IPS DF 6.9 (cell line): ENCODE measurements at regions not wholly inside any gene's neighbourhood (a gene's known extent, or its start where the extent isn't known, plus 50 kb on each side); places are given as distances from the start of the nearest gene placed in this dataset.

Experiments
- DNase-seq: peaks from one replicate; pipeline ENCODE4 v3.0.0-alpha.2; 2013; ENCODE audit warnings: low read depth, low spot score
- H3K27ac ChIP-seq: one replicate; pipeline ENCODE4 v1.5.1; 2013; ENCODE audit warnings: low read length, control low read depth
- H3K27me3 ChIP-seq: 2 replicates; pipeline ENCODE4 v1.6.1; 2013; ENCODE audit warnings: mild to moderate bottlenecking, low read length; ENCODE audit not compliant: control insufficient read depth, insufficient read depth
- H3K36me3 ChIP-seq: 2 replicates; pipeline ENCODE4 v1.6.1; 2013; ENCODE audit warnings: low read length; ENCODE audit not compliant: control insufficient read depth, insufficient read depth
- H3K4me1 ChIP-seq: 2 replicates; pipeline ENCODE4 v1.6.1; 2013; ENCODE audit warnings: low read length; ENCODE audit not compliant: control insufficient read depth, insufficient read depth
- H3K4me3 ChIP-seq: 2 replicates; pipeline ENCODE4 v1.5.1; 2013; ENCODE audit warnings: mild to moderate bottlenecking, low read length
- H3K9me3 ChIP-seq: 2 replicates; pipeline ENCODE4 v1.6.1; 2013; ENCODE audit warnings: low read length, inconsistent platforms; ENCODE audit not compliant: control insufficient read depth, insufficient read depth
- WGBS: extraction: QIAGEN DNeasy Blood & Tissue Kit; methylation state at CpG from one replicate; pipeline ENCODE4 v1.1.7; 2013; ENCODE audit warnings: mixed read lengths, missing lambda C conversion rate; ENCODE audit not compliant: insufficient read length, insufficient coverage; 5-methylcytosine and 5-hydroxymethylcytosine counted together

DNA sequence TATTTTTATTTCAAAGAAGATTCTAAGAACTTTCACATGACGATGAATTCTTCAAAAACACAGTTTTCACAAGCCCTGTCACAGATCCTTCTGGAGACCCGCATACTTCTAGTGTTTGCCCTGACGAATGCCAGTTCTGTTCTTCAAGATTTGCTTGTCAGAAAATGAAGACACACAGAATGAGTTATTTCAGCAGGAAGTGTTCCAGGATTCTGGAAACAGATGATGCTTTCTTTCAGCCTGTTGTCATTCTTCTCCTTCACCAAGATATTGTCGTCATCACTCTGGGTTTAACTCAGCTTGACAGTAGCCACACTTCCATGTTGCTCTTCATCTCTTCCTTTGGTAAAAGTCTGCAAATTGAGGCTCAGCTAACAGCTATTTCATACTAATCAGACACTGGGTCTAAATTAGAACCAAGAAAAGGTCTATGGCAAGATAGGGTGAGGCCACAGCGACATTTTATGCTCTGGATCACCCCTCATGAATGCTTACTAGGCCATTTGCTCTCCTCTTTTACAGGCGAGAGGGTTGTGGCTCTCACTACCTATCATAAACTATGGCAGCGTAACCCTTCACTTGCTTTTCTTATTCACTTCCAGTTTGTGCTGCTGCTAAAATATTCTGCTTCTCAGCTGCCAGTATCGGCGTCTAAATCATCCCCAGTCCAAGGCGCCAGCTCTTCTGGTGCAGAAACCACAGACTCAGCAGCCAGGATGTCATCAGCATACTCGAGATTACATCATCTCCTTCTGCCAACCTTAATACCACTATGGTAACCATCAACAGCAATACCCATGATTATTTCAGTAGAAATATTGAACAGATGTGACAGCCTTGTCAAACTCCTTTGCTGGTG is 159.6 kb upstream of the TBCA start:
- no peaks in the 10 kb centered on the region for H3K27me3 ChIP-seq
- no peaks in the 10 kb centered on the region for H3K4me1 ChIP-seq
- H3K4me3 ChIP-seq: no peak overlapping the region
- no peak overlapping the region for H3K27ac ChIP-seq
- H3K36me3 ChIP-seq: no peaks in the 10 kb centered on the region
- WGBS: no CpG with 5 or more reads among the region's 11 CpGs
- DNase-seq: no peak
- H3K9me3 ChIP-seq: no peaks in the 10 kb centered on the region

DNA sequence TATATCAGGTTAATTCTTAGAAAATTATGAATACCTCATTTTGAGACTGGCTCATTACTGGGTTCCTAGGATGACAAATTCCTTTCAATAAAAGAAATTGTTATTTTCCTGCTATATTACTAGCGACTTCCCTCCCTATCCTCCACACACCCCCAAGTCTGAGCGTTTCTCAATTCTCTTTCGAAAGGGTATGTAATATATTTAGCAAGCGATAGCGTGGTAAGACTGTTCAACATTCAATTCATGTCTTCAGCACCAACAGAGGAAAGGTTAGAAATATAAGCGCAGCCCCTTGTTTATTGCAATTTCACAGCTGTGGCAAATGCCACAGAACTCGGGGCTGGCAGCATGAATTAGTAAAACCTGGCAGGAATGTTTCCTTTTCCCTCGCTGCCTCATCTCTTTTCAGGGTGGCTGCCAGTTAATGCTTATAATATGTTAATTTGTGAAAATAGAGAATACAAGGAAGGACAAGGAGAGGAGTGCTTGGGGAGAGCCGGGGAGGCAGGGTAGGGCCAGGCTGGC is 152.7 kb upstream of the TBCA start:
- no CpG with 5 or more reads among the region's 9 CpGs for WGBS
- Histone ChIP-seq H3K36me3 (no peaks in the 10 kb centered on the region), H3K27me3 (no peaks in the 10 kb centered on the region), H3K27ac (no peak overlapping the region), H3K4me3 (no peak overlapping the region), H3K9me3 (no peaks in the 10 kb centered on the region), H3K4me1 (no peaks in the 10 kb centered on the region; the same call in 1 of the 2 replicates)
- no peak for DNase-seq

GRCh38 chr5:77926337-77926736 is 150.2 kb upstream of the TBCA start:
- H3K27ac ChIP-seq: no peak overlapping the region
- H3K36me3 ChIP-seq: no peaks in the 10 kb centered on the region
- H3K9me3 ChIP-seq: no peaks in the 10 kb centered on the region
- DNase-seq: no peak
- H3K4me3 ChIP-seq: no peak overlapping the region
- WGBS: no CpG with 5 or more reads among the region's 1 CpG
- no peaks in the 10 kb centered on the region for H3K27me3 ChIP-seq
- H3K4me1 ChIP-seq: no peaks in the 10 kb centered on the region; the same call in 1 of the 2 replicates

GRCh38 chr5:77925503-77925902 is 149.4 kb upstream of the TBCA start:
- H3K4me1 ChIP-seq: no peaks in the 10 kb centered on the region; the same call in 1 of the 2 replicates
- no peak overlapping the region for H3K27ac ChIP-seq
- H3K9me3 ChIP-seq: no peaks in the 10 kb centered on the region
- WGBS: 100% methylated on average over 2 of the region's 3 CpGs
- H3K4me3 ChIP-seq: no peak overlapping the region
- no peaks in the 10 kb centered on the region for H3K36me3 ChIP-seq
- H3K27me3 ChIP-seq: no peaks in the 10 kb centered on the region
- no peak for DNase-seq

- Histone ChIP-seq H3K27me3 (no peaks in the 10 kb centered on the region), H3K9me3 (no peaks in the 10 kb centered on the region), H3K4me3 (no peak overlapping the region), H3K36me3 (no peaks in the 10 kb centered on the region), H3K27ac (no peak overlapping the region), H3K4me1 (no peaks in the 10 kb centered on the region; the same call in 1 of the 2 replicates)
- no CpG with 5 or more reads among the region's 3 CpGs for WGBS
- no peak for DNase-seq
Measured at GRCh38 chr5:77924081-77924480, 147.9 kb upstream of the TBCA start.

GRCh38 chr5:77923666-77924065 is 147.5 kb upstream of the TBCA start:
- no peak overlapping the region for H3K4me3 ChIP-seq

GRCh38 chr5:77921094-77921768 is 145.1 kb upstream of the TBCA start:
- no CpG with 5 or more reads among the region's 4 CpGs for WGBS
- Histone ChIP-seq H3K27ac (no peak overlapping the region), H3K27me3 (no peaks in the 10 kb centered on the region), H3K4me3 (no peak overlapping the region), H3K9me3 (no peaks in the 10 kb centered on the region), H3K4me1 (no peaks in the 10 kb centered on the region), H3K36me3 (no peaks in the 10 kb centered on the region)
- no peak for DNase-seq

More at GRCh38 chr5:77923666-77924065, 147.5 kb upstream of the TBCA start:
- no peaks in the 10 kb centered on the region for H3K27me3 ChIP-seq
- no peak overlapping the region for H3K27ac ChIP-seq
- H3K9me3 ChIP-seq: no peaks in the 10 kb centered on the region
- no peak for DNase-seq
- no peaks in the 10 kb centered on the region for H3K4me1 ChIP-seq
- H3K36me3 ChIP-seq: no peaks in the 10 kb centered on the region
- no CpG with 5 or more reads among the region's 4 CpGs for WGBS

DNA sequence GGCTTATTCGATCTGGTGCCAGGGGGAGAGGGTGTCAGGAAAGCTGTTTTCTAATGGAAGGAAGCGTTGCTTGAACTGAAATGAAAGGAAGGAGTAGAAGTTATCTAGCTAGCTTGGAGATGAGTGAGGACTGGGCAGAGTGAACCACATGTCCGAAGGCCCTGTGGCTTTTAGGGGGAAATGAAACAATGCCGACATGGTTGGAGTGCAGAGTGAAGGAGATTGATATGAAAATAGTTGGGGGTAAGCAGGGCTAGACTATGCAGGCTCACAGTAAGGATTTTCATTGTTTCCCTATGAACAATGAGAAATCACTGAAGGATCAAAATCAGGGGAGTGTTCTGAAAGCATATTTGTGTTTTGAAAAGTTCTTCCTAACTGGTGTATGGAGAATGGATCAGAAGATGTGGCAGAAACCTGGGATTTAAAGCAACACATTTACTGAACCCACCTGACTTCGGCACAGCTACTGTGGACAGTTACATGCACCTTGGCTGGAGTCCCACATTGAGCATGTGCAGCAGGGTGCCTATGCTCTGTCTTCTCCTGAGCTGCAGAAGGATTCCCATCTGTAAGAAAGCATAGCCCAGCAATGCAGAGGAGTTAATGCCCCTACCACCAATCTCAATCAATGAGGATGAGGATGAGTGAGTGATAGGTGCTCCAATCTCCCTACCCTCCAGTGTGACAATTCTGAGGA is 144.4 kb upstream of the TBCA start:
- DNase-seq: no peak

GRCh38 chr5:77915346-77915745 is 139.2 kb upstream of the TBCA start:
- WGBS: no CpG with 5 or more reads among the region's 5 CpGs
- no peak for DNase-seq
- H3K4me3 ChIP-seq: no peak overlapping the region

More for the DNA sequence above, 144.4 kb upstream of the TBCA start:
- Histone ChIP-seq H3K36me3 (no peaks in the 10 kb centered on the region), H3K9me3 (no peaks in the 10 kb centered on the region), H3K27ac (no peak overlapping the region), H3K27me3 (no peaks in the 10 kb centered on the region), H3K4me3 (no peak overlapping the region), H3K4me1 (no peaks in the 10 kb centered on the region)
- WGBS: no CpG with 5 or more reads among the region's 5 CpGs

GRCh38 chr5:77912721-77913120 is 136.6 kb upstream of the TBCA start:
- Histone ChIP-seq H3K36me3 (no peaks in the 10 kb centered on the region), H3K27me3 (no peaks in the 10 kb centered on the region), H3K9me3 (no peaks in the 10 kb centered on the region), H3K4me3 (no peak overlapping the region), H3K27ac (no peak overlapping the region), H3K4me1 (peaks cover 1% of the 10 kb centered on the region; the same call in 1 of the 2 replicates)
- no peak for DNase-seq
- no CpG with 5 or more reads among the region's 6 CpGs for WGBS

More at GRCh38 chr5:77915346-77915745, 139.2 kb upstream of the TBCA start:
- Histone ChIP-seq H3K36me3 (no peaks in the 10 kb centered on the region), H3K9me3 (no peaks in the 10 kb centered on the region), H3K4me1 (peaks cover 1% of the 10 kb centered on the region; the same call in 1 of the 2 replicates), H3K27ac (no peak overlapping the region), H3K27me3 (no peaks in the 10 kb centered on the region)
